Hepatocyte (in vitro differentiated cells): ENCODE measurements at regions not wholly inside any gene's neighbourhood (a gene's known extent, or its start where the extent isn't known, plus 50 kb on each side); places are given as distances from the start of the nearest gene placed in this dataset.

Source experiments
- CTCF ChIP-seq: fragments of 200-600 bp; sonication (generic); IDR thresholded peaks from 2 replicates; pipeline ENCODE4 v1.5.1; 2016; ENCODE audit warnings: antibody characterized with exemption, mild to moderate bottlenecking; ENCODE audit not compliant: poor library complexity
- EZH2phosphoT487 ChIP-seq: fragments of 200-600 bp; sonication (generic); IDR thresholded peaks from one replicate; pipeline ENCODE4 v1.6.1; 2018; ENCODE audit warnings: antibody characterized with exemption, mild to moderate bottlenecking, low read depth, moderate library complexity; ENCODE audit not compliant: unreplicated experiment, severe bottlenecking

DNA sequence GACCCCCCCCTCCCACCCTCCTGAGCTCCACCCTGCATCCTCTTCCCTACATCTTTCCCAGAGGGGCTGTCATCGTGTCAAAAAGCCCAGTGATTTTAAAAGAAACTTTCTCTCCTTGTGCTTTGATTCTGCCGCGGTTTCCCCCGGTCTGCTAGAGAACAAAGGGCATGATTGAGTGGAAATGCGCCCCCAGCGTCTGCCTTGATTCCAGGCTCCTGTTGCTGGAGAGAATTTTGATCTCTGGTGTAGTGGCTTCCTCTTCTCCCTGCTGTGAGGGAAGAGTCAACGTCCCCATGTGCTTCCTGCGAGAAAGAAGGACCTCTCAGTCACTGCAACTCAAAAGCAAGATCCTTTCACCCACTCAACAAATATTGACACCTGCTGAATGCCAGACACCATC, 61.9 kb upstream of the RAPGEF1 start:
- TF ChIP-seq EZH2phosphoT487: no peak
- no peak for TF ChIP-seq CTCF
